Dermis blood vessel endothelial cell (primary cell): ENCODE measurements at regions not wholly inside any gene's neighbourhood (a gene's known extent, or its start where the extent isn't known, plus 50 kb on each side); places are given as distances from the start of the nearest gene placed in this dataset.

Experiments used
- DNase-seq: peaks from one replicate; pipeline ENCODE4 v3.0.0; 2010

DNA sequence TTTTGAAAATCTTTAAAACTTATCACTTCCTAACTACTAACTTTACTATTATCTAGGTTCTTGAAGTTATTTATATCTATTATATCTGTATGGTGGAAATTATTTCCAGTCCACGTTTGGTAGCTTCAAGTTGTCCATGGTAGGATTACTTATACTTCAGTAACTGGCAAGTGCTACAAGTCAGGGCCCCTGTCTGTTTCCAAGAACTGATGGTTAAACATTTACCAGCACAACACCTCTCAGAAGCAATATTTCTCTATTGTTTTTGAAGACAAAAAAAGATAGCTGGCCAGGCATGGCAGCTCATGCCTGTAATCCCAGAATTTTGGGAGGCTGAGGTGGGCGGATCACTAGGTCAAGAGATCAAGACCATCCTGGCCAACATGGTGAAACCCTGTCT lies 240.4 kb upstream of the RHOBTB1 start:
- no peak for DNase-seq

DNA sequence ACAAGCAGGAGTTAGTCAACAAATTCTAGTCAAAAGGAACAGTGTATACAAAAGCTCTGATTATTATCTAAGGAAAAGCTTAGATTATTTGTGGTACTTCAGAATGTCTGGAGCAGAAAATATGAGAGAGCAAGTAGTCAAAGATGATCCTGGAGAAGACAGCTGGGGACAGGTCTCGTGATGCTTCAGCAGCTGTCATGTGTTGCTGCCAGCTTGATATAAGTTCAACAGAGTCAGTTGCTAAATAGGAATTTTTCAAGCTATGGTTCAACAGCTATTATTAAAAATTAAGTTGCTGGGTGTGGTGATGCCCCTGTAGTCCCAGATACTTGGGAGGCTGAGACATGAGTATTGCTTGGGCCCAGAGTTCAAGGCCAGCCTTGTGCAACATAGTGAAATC lies 240.0 kb upstream of the RHOBTB1 start:
- no peak for DNase-seq

DNA sequence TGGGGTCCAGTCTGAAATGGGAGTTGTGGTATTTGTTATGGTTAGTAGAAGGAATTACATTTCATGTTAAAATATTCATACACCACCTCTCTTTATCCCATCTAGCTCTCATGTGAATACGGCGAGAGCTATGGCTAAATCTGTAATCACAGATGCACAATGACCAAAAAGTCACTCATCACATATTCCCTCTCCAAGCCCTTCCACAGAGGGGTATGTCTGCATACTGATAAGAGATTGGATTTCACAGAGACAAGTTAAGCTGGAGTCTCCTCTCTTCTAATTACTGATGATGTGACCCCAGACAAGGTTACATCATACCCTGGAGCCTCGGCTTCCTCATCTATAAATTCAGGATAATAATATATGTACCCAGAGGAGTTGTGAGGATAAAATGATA lies 237.8 kb upstream of the RHOBTB1 start:
- DNase-seq = no peak

DNA sequence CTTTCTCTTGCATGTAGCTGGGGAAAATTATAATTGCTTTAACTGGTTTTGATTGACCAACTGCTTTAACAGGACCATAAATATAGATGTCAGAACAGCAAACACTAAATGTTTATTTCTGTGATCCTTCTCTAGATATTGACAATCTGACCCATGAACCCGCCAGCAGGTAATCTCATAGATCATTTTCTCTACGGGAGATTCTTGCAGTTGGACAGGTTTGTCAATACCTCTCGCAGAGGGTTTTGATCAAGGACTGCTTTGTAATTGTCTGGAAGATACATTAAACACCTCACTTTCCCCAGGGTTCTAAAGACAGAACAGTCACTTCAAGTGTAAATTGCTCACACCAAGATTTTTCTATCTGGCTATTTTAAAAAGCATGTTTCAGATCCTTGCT lies 235.8 kb upstream of the RHOBTB1 start:
- DNase-seq = no peak

DNA sequence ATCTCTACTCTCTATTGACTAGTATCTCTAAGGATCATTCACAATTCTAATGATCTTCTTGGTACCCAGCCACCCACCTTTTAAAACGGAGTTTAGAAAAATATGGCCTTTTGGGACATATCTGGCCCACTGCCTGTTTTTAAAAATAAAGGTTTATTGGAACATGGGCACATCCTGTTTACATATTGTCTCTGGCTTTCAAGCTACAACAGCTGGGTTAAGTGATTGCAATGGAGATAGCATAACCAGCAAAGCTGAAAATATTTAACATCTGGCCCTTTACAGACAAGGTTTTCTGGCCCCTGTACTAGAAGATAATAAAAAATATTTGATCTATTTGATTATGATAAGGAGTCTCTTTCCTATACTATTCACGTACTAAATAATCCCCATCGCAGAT lies 232.4 kb upstream of the RHOBTB1 start:
- DNase-seq = no peak

DNA sequence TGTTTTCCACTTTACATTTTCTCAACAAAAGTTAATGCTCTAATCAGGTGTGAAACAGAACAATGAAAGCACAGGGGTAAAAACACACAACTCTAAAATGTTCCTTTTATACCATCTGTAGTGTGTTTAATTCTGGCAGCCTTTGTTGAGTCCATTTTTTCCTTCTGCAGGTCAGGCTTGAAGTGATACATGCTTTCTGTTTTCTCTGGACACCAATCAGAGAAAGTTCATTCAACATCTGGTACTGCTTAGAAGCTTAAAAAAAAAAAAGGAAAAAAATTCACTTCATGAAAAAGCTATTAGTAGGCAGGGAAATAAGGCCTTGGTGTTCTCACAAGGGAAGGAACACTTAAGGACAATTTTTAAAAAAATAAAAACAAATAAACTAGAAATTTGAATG lies 231.3 kb upstream of the RHOBTB1 start:
- no peak for DNase-seq

DNA sequence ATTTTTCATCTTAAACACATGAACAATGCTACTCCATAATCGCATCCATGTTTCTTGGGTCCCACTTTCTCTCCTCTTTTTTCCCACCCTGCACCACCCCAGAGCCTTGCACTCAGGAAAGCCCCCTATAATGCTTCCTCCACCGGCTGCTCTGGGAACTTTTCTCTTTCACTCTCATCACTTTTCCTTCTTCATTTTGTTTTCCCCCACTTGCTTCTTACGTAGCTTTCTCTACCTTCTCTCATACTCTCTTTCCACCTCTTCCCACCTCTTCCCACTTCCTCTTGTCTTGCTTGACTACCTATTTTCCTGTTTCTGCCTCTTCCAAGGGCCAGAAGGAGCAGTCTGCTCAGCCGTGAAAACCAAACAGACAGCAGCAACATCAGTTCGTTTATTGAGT lies 229.5 kb upstream of the RHOBTB1 start:
- DNase-seq = no peak

DNA sequence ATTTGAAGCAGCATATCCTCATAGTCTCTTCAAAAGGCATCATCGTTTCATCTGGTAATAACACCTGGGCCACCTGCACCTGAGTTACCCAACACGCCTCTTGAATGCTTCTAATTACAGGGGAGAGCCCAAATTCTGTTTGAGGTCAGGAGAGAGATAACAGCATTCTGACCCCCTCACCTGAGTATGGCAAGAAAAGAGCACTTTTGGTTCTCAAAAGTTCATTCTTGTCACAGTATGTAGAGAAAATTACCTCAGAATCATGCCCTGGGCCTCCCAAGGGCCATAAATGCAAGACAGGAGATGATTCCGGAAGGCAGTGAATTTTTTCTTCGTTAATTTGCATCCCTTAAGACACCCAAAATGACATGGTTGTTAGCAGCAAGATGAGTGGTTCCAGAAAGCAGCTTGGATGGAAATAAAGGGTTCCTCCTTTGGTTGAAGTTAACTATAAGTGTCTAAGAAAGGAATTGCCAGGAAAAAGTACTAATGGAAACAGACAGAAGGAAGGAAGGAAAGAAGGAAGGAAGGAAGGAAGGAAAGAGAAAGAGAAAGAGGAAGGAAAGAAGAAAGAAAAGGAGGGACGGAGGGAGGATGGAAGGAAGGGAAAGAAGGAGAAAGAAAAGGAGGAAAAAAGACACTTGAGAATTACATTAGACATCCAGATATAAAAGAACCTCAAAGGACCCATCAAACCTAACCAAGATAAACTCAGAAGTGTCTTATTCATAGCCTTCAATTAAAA lies 228.4 kb upstream of the RHOBTB1 start:
- DNase-seq = no peak

DNA sequence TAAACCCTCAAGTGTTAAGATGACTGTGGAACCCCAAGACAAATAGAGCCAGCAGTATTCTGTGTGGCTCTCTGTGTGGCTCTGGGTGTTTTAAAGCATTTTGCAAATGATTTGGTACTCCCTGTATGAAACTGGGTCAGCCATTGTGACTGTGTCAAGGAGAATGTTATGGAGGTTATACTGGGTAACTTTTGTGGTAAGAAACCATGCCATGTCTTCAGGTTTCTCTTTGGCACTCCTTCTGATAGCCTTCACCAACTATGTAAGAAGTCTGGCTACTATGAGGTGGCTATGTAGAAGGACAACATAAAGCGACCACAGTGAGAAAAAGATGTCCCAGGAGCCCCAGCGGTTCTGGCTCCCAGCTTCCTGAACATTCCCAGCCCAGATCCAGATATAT lies 226.6 kb upstream of the RHOBTB1 start:
- no peak for DNase-seq

DNA sequence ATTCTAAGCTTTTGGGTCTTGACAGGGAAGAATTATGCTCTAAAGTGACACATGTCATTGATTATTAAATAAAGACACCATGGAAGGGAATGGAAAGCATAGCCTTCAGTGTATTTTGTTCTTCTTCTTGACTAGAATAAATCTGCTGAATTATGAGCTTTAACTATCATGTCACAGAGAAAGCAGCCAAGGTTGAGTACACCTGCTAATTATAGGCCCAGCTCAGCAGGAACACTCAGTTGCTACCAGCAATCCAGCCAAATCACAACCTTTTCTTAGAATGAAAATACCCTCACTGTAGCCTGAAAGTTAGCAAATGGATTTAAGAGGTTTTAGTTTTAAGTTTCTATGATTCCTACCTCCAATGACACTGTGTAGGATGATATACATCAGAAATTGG lies 225.3 kb upstream of the RHOBTB1 start:
- DNase-seq = no peak

DNA sequence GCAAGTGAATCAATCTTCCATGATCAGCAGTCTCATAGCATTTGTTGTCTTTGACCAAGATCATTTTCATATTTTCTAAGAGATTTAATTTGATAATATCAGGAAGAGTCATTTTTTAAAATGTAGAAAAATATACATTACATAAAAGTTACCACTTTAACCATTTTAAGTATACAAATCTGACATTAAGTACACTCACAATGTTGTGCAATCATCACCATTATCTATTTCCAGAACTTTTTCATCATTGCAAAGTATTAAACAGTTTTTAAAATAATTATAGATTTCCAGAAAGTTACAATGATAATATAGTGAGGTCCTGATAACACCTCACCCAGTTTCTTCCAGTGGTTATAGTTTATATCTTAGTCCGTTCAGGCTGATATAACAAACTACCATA lies 222.5 kb upstream of the RHOBTB1 start:
- no peak for DNase-seq

DNA sequence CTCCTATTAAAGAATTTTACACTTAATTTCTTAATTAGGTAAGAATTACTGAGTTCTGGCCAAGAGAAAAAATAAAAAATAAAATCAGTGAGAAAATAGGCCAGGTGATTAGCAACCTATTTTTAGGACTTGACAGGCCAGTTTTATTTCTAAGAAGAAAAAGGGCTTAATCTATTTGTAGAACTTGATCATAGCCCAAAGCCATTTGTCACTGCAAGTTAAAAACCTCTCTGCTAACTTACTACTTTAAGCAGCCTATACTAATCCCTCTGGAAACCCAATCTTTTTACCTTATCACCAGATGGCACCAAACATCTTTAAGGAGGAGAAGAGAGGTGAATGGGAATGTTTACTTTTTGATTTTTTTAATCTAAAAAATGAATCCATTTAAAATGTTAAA lies 222.1 kb upstream of the RHOBTB1 start:
- no peak for DNase-seq

DNA sequence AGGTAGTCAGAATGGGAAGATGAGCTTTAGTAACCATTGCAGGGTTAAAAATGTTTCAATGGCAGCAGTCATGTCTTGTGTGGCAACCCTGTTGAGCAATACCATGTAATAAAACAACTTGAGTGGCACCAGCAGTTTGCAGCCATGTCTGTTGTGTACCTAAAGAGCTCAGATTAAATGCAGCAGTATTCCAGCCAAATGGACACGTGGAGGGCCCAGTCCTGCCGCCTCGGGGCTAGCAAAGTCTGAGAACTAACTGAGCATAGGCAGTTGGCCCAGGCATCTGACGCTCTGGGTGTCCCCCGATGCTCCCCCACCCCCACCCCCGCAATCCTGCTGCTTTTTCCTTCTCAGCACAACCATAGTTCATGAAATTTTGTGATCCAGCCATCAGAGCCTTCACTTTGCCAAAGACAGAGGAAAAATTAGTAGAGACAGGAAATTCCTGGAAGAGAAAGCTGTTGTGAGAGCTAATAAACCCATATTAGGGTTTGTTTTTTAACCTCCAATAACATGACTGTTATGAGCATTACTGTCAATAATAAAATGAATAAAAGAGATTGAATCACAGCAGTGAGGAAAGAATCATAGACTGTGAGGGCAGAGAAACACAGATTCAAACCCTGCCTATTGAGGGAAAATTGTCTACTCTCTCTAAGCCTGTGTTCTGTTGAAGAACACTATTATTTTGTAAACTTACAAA lies 220.6 kb upstream of the RHOBTB1 start:
- DNase-seq = peak; percentile 3

DNA sequence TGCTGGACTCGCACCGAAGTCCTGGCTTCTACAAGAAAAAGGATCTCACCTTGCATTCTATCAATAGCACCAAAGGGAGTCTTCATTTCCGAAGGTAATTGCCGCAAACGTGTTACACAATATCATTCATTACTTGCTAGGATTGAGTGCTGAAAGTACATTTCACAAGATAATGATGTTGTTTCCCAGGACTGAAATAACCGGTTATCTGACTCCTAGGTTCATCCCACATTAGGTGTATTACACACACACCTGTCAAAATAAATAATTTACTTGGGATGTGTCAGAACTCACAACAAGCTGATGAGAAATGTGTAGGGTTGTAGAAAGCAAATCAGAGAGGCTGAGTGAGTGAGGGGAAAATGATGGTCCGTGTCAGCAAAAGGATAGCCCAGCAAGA lies 219.4 kb upstream of the RHOBTB1 start:
- DNase-seq = no peak

DNA sequence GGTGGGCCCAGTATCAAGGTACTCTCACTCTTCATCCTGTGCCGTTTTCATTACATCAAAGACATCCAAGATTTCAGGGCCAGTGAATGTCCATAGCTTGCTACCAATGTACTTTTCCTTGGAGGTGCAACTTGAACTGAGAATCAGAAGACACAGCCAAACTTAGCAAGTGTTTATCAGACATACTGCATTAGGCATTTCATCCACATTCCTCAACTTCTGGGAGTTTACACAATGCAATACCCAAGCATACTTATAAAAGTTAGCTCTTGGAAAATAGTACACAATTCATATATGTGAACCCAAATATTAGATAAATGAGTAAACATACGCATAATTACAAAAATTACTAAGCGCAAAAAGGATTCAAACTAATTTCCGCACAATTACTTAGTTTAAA lies 216.3 kb upstream of the RHOBTB1 start:
- no peak for DNase-seq

DNA sequence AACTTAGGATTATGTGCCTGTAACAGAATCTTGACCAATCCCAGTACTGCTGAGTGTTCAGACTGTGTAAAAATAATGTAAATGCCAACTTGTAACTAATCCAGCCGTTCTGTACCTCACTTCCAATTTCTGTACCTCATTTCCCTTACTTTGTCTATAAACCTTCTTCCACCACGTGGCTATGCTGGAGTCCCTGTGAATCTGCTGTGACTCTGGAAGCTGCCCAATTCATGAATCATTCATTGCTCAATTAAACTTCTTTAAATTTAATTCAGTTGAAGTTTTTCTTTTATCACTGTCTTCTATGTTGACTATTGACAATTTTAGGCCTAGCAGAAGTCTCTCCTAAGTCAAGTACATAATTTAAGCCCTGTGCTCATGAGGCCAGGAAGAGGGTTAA lies 215.3 kb upstream of the RHOBTB1 start:
- no peak for DNase-seq

DNA sequence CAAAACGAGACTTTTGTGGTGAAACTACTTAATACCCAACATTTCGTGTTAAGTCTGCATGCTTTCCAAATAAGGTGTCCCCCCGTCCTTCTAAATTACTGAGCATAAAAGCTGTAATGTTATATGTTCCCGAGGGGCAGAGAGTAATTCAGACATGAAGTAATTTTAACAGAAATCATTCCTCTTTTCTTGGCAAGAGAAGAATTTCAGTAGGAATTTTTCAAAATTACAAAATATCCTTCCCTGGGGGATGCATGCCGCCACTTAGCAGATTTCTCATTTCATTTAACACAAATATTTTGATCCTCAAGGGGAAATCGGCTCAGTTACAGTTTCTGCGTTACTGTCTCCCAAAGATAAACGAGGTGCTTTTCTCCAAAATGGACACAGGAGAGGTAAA lies 213.2 kb upstream of the RHOBTB1 start:
- DNase-seq = no peak

DNA sequence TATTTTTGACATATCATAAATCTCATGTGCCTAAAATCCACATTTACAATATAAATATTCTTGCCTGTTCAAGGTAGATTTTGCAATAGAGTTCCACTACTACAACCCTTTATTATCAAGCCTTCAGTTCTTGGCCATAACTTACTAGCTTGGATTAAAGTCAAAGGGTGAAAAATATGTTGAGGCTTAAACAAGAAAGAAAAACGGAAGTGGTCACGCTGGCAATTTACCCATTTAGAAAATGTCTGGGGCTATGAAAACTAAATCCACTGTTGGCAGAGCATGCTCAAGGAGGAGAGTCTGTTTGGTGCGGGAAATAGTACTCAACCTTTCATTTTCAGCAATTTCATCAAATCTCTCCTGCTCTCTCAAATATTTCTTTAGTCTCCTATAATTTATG lies 209.8 kb upstream of the RHOBTB1 start:
- no peak for DNase-seq

DNA sequence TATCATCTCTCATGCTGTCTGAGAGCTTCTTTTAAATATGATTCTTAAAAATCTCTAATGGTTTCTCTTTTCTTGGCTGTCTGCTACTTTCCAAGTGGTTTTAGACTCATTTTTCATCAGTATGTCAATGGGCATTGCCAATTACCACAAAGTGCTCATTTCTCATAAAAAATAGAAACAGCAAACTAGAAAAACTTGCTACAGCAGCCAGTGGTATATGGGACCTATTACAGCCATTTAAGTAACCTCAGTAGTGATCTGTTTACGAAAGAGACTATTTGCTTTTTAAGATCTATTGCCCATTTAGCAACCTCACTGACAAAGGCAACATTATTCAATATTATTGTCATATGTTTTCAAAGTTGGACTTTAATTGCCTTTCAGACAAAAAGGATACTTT lies 207.1 kb upstream of the RHOBTB1 start:
- no peak for DNase-seq

DNA sequence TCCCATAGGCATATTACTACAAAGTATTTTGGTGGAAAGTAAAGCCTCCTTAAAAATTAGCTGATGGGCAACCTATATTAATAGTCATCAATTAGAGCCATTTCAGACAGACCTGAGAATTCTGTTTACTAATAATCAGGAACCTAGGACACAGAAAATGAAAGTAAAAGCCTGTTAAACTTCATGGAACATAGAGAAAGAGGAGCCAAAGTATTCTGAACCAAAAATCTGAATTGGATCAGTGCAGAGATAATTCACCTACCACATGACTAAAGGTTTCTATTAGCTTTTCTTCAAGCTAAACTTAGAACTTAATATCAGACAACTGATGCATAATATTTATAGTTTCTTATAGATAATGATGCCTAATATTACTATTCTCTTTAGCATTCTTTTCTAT lies 204.5 kb upstream of the RHOBTB1 start:
- DNase-seq = no peak

DNA sequence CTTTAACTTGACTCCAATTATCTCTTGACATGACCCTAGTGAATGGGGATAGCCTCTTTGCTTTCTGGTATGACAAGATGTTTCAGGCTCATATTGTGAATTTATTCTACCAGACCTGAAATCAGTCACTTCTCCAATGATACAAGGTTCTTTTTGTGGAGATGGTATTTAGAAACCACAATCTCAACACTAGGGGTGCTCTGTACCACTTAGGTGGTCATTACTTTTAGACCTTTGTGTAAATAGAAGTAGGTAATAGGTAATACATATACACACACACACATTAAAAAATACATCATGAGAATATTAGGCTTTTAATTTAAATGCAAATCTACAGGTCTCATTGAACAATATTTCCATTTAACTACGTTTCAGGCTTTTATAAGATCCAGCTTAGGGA lies 199.0 kb upstream of the RHOBTB1 start:
- DNase-seq = no peak

DNA sequence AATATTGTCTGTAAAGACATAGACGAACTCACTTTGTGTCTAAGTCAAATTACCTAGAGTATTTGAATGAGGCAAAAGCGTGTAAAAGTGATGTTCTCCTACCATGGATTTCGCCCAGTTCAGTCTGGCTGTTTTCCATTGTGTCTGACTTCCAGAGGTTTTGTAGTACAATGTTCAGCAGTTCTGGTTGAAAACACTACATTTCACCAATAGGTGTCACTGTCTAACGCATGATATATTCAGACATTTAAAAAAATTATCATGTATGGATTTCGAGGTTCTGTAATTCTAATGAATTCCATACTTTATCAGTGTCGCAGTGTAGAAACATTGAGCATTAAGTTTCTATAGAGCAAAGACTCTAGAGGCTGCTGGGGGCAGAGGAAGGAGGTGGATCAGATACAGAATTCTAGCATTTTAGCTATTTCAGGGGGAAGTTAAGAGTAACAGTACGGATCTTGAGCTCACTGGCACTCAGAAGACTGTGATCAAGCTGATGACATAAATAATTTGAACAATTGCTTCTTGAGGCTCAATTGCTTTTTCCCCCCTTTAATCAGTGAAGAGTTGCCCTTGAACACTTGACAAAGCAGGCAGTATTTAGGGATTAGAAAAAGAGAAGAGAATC lies 196.9 kb upstream of the RHOBTB1 start:
- peak; percentile 80 for DNase-seq

DNA sequence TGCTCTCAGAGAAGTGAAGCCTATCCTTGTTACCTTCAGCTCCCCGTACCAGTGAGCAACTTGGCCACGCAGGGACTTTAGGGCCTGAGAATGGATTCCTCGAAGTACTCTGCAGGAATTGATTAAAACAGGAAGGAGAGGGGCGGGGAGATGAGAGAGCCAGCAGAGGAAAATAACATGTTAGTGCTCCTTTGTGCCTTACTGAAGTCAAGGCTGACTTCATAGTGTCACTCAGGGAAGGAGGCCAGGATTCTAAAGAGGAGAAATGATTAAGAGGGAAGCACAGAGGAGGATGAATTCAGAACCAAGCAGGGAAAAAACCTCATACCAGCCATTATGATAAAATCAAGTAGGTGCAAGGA lies 195.6 kb upstream of the RHOBTB1 start:
- peak; percentile 36 for DNase-seq
